Fibroblast of lung (primary cell): ENCODE measurements at regions not wholly inside any gene's neighbourhood (a gene's known extent, or its start where the extent isn't known, plus 50 kb on each side); places are given as distances from the start of the nearest gene placed in this dataset.

ENCODE experiments used
- DNase-seq, 2 donors: peaks; one replicate each; pipeline versions ENCODE4 v3.0.0 to v3.0.0-alpha.2; 2010; ENCODE audit warnings: low read depth in 2 of 2
- H2AFZ ChIP-seq: 2 replicates; pipeline ENCODE4 v1.5.1; 2012; ENCODE audit warnings: low read length, control low read depth, inconsistent platforms
- H3K27ac ChIP-seq: 2 replicates; pipeline ENCODE4 v1.5.1; 2011; ENCODE audit warnings: low read length, control low read depth; ENCODE audit not compliant: insufficient read depth
- H3K27me3 ChIP-seq: 2 replicates; pipeline ENCODE4 v1.5.1; 2011; ENCODE audit warnings: mild to moderate bottlenecking, low read length; ENCODE audit not compliant: control insufficient read depth, insufficient read depth
- H3K36me3 ChIP-seq: 2 replicates; pipeline ENCODE4 v1.5.1; 2011; ENCODE audit warnings: low read length; ENCODE audit not compliant: control insufficient read depth, insufficient read depth
- H3K4me1 ChIP-seq: 2 replicates; pipeline ENCODE4 v1.5.1; 2011; ENCODE audit warnings: low read length; ENCODE audit not compliant: control insufficient read depth, insufficient read depth; ENCODE audit errors: extremely low read depth
- H3K4me2 ChIP-seq: 2 replicates; pipeline ENCODE4 v1.5.1; 2011; ENCODE audit warnings: low read length, control low read depth; ENCODE audit not compliant: insufficient read depth; ENCODE audit errors: extremely low read depth
- H3K4me3 ChIP-seq, 4 experiments: fragments of 200-600 bp in 1 of 4; sonication (generic) in 1 of 4; replicated peaks in 1 of 4; 2 replicates each; pipeline ENCODE4 v1.5.1; 2011 to 2016; ENCODE audit warnings: low read length in 4 of 4, low read depth in 3 of 4, mild to moderate bottlenecking in 3 of 4, control low read depth in 2 of 4, inconsistent platforms in 1 of 4, mixed read lengths in 1 of 4; ENCODE audit not compliant: insufficient read depth in 1 of 4; ENCODE audit errors: control extremely low read depth in 1 of 4
- H3K79me2 ChIP-seq: 2 replicates; pipeline ENCODE4 v1.5.1; 2012; ENCODE audit warnings: mild to moderate bottlenecking, low read length, inconsistent platforms; ENCODE audit not compliant: control insufficient read depth, insufficient read depth
- H3K9ac ChIP-seq: 2 replicates; pipeline ENCODE4 v1.5.1; 2011; ENCODE audit warnings: mild to moderate bottlenecking, low read length, control low read depth; ENCODE audit not compliant: insufficient read depth
- H3K9me3 ChIP-seq: 2 replicates; pipeline ENCODE4 v1.5.1; 2012; ENCODE audit warnings: low read depth, low read length; ENCODE audit not compliant: control insufficient read depth, insufficient read depth
- H4K20me1 ChIP-seq: 2 replicates; pipeline ENCODE4 v1.5.1; 2011; ENCODE audit warnings: low read length; ENCODE audit not compliant: control insufficient read depth, insufficient read depth; ENCODE audit errors: extremely low read depth
- EZH2 ChIP-seq: IDR thresholded peaks from 2 replicates; pipeline ENCODE4 v1.5.1; 2012; ENCODE audit warnings: low read length, control low read depth, mild to moderate bottlenecking; ENCODE audit errors: missing control alignments
- TF ChIP-seq, protein P1 (sequence below), 2 donors: IDR thresholded peaks in 1 of 2; conservative IDR thresholded peaks in 1 of 2; 1 replicate in 1 of 2; 2 replicates in 1 of 2; pipeline ENCODE4 v1.5.1; 2011 to 2012; ENCODE audit warnings: low read length in 2 of 2, control low read depth in 1 of 2, inconsistent platforms in 1 of 2, low read depth in 1 of 2, mild to moderate bottlenecking in 1 of 2

DNA sequence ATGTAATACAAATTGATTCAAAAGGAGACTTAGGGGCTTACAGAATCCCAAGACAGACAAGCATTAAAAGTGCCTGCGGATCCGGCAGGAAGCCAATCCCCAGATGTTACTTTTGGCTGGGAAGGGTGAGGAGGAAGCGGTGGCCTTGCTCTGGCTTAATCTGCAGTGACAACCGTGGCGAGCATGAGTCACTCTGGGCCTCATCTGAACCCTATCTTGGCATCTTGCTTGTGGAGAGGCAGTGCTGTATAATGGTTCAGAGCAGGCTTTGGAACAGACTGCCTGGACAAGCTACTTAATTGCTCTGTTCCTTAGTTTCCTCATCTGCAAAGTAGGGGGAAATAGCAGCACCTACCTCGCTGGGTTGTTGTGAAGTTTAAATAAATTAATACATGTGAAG lies 74.1 kb downstream of the XCL2 start:
- Histone ChIP-seq H3K9ac (no peak overlapping the region), H4K20me1 (no peaks in the 10 kb centered on the region), H3K27ac (no peak overlapping the region), H3K4me3 (no peak overlapping the region), H3K4me1 (peaks cover 7% of the 10 kb centered on the region), H3K9me3 (no peaks in the 10 kb centered on the region), H3K36me3 (no peaks in the 10 kb centered on the region), H2AFZ (no peak overlapping the region), H3K4me2 (peak overlapping the region; percentile 56), H3K79me2 (no peaks in the 10 kb centered on the region), H3K27me3 (no peaks in the 10 kb centered on the region)
- peak; percentile 61 to 94 for DNase-seq
- TF ChIP-seq EZH2 = no peak
- TF ChIP-seq, protein P1, sequence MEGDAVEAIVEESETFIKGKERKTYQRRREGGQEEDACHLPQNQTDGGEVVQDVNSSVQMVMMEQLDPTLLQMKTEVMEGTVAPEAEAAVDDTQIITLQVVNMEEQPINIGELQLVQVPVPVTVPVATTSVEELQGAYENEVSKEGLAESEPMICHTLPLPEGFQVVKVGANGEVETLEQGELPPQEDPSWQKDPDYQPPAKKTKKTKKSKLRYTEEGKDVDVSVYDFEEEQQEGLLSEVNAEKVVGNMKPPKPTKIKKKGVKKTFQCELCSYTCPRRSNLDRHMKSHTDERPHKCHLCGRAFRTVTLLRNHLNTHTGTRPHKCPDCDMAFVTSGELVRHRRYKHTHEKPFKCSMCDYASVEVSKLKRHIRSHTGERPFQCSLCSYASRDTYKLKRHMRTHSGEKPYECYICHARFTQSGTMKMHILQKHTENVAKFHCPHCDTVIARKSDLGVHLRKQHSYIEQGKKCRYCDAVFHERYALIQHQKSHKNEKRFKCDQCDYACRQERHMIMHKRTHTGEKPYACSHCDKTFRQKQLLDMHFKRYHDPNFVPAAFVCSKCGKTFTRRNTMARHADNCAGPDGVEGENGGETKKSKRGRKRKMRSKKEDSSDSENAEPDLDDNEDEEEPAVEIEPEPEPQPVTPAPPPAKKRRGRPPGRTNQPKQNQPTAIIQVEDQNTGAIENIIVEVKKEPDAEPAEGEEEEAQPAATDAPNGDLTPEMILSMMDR (conservative IDR thresholded peaks at IDR 0.05 in 1 of 2, IDR thresholded peaks at IDR 0.05 in 1 of 2; ENCODE audit: low read depth in 1 of 2, low read length in 2 of 2) = no peak

DNA sequence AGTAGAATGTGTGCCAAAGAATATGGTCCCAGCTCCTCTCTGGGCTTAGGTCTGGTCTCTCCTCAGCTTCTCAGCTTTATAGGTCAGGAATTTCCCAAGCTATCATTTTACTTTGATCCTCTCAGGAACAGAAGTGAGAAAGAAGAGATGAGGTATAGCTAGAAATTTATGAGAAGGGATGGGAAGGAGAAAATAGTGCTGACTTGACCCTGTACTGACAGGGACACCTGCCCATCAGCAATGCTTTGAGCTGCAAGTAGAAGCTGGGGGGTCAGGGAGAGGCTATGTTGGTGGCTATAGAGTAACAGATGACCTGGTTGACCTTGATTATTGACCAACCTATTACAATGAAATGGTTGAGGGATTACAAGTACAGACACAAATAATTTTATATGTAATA lies 75.0 kb downstream of the XCL2 start:
- Histone ChIP-seq H3K4me2 (no peak overlapping the region), H3K36me3 (no peaks in the 10 kb centered on the region), H3K4me1 (peaks cover 7% of the 10 kb centered on the region), H4K20me1 (no peaks in the 10 kb centered on the region), H3K4me3 (no peak overlapping the region), H3K79me2 (no peaks in the 10 kb centered on the region), H3K27me3 (no peaks in the 10 kb centered on the region), H2AFZ (no peak overlapping the region), H3K9ac (no peak overlapping the region), H3K27ac (no peak overlapping the region), H3K9me3 (no peaks in the 10 kb centered on the region)
- TF ChIP-seq EZH2 = no peak
- no peak for DNase-seq

DNA sequence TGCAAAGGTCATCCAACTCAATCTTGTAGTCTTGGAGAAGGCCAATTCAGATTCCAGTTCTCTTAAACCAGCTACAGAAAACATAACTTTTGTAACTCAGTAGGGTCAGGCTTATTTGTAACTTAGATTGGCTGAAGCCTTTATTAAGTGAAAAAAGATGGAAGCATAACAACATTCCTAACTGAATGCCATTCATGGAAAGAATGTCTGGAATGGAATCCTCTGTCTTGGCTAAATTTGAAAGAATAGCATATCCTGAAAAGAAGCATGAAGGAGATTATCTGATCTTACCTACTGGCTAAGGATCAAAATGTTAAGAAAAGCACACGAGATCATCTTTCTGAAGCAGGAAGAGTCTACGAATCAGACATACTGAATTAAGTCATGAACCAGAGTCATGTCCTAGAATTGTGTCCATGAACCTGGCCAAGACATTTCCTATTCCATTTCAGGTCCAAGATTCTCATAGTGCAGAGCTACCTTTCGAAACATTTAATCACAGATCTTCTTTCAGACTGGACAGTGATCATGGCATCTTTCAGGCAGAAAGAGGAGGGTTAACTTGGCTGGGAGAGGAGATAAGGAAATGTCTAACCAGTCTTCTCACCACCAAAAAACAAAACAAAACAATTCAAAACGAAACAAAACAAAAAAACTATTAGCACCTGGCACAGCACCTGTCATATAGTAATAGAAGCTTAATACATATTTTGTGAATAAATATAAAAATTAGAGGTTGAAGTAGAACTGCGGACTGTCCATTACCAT lies 75.6 kb downstream of the XCL2 start:
- Histone ChIP-seq H3K4me2 (no peak overlapping the region), H3K9ac (no peak overlapping the region), H2AFZ (no peak overlapping the region), H4K20me1 (no peaks in the 10 kb centered on the region), H3K79me2 (no peaks in the 10 kb centered on the region), H3K9me3 (no peaks in the 10 kb centered on the region), H3K27ac (no peak overlapping the region), H3K36me3 (no peaks in the 10 kb centered on the region), H3K4me3 (no peak overlapping the region), H3K27me3 (no peaks in the 10 kb centered on the region), H3K4me1 (peaks cover 7% of the 10 kb centered on the region)
- DNase-seq = peak in 1 of 2 donors; percentile 68
- TF ChIP-seq EZH2 = no peak
- TF ChIP-seq, protein P1 (conservative IDR thresholded peaks at IDR 0.05 in 1 of 2, IDR thresholded peaks at IDR 0.05 in 1 of 2; ENCODE audit: low read depth in 1 of 2, low read length in 2 of 2) = no peak
